SW480 (cell line): ENCODE measurements at regions not wholly inside any gene's neighbourhood (a gene's known extent, or its start where the extent isn't known, plus 50 kb on each side); places are given as distances from the start of the nearest gene placed in this dataset.
"Not testable (repeated sequence)": the region's sequence is repeated elsewhere in the genome, so short reads cannot be mapped to it uniquely, and the experiment has no call there.

ENCODE experiments used
- DNase-seq: peaks from one replicate; pipeline ENCODE4 v3.0.0-alpha.2; 2016; ENCODE audit warnings: low spot score

GRCh38 chr16:31581065-31581464 is 53.4 kb downstream of the AHSP start:
- not testable (repeated sequence) for DNase-seq

GRCh38 chr16:31601737-31602384 is 74.2 kb downstream of the AHSP start:
- DNase-seq, result not testable (repeated sequence)

DNA sequence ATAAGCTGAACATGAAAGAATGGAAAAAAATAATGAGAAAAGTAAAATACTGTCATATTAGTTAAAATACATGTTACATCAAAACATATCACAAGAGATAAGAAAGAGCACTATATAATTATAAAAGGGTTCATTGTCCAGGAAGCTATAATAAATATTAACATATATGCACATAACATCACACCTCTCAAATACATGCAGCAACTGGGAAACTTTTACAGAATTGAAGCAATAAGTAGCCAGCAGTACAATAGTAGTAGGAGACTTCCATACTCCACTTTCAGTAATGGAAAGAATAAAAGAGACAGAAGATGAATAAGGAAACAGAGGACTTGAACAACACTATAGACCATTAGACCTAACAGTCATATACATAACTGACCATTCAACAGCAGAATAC is 90.4 kb downstream of the AHSP start:
- DNase-seq, result no peak

DNA sequence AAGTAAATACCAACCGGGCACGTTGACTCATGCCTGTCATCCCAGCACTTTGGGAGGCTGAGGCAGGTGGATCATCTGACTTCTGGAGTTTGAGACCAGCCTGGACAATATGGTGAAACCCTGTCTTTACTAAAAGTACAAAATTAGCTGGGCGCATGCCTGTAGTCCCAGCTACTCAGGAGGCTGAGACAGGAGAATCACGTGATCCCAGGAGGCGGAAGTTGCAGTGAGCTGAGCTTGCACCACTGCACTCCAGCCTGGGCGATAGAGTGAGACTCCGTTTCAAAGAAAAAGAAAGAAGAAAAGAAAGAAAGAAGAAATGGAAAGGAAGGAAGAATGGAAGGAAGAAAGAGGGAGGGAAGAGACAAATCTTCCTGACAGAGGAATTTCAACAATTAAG is 108.7 kb downstream of the AHSP start:
- no peak for DNase-seq

GRCh38 chr16:31641279-31641678 is 113.6 kb downstream of the AHSP start:
- no peak for DNase-seq

- DNase-seq, result not testable (repeated sequence)
Measured at GRCh38 chr16:31655674-31656073, 128.0 kb downstream of the AHSP start.

- peak; percentile 16 for DNase-seq
Measured at GRCh38 chr16:31664683-31665482, 137.2 kb downstream of the AHSP start.

- DNase-seq, result no peak
Measured at GRCh38 chr16:31674686-31675085, 147.0 kb downstream of the AHSP start.

DNA sequence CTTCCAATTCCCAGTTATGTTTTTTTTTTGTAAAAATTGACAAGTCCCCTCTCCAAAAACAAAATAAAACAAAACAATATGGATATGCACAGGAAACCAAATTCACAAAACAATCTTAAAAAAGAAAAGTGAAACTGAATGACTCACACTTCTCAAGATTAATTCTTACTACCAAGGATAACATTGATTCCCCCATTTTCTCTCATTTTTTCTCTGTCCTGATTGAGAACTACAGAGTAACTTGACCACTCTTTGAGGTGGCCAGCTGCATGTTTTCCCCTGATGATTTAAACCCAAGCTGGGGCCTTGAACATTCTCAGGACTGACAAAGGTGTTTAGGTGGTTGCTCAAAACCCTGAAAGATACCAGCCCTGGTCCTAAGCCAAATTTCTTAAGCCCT is 149.0 kb downstream of the AHSP start:
- DNase-seq, result no peak

DNA sequence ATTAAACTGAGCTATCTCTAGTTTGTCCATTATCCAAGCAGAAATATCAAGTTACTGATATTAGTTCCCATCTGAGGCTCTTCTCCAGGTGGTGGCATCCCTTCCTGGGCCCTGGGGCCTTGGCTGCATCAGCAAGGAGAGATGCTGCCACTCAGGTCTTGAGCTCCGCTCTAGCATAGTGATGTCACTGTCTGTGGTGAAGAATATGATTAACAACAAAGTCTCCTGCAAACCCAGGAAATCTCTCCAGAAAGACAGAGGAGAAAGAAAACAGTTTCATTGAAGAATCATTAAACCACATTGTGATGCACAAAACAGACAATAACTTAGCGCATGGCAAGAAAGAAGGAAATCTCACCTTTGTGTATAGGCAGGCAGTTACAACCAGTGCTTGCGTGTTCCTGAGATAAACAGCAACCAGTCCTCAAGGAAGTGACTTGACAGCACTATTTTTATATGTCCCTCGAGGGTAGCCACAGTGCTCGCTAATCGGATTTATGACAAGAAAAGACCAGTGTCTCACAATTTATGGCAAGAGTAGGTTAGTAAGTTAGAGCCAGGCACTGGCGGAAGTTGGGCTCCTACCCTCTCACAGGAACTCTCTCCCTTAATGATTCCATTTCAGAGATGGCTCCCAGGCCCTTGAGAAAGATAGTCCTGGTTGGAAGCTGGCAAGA is 151.1 kb downstream of the AHSP start:
- DNase-seq, result no peak

DNA sequence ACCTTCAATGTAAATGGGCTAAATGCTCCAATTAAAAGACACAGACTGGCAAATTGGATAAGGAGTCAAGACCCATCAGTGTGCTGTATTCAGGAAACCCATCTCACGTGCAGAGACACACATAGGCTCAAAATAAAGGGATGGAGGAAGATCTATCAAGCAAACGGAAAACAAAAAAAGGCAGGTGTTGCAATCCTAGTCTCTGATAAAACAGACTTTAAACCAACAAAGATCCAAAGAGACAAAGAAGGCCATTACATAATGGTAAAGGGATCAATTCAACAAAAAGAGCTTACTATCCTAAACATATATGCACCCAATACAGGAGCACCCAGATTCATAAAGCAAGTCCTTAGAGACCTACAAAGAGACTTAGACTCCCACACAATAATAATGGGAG is 161.6 kb downstream of the AHSP start:
- DNase-seq, result not testable (repeated sequence)

DNA sequence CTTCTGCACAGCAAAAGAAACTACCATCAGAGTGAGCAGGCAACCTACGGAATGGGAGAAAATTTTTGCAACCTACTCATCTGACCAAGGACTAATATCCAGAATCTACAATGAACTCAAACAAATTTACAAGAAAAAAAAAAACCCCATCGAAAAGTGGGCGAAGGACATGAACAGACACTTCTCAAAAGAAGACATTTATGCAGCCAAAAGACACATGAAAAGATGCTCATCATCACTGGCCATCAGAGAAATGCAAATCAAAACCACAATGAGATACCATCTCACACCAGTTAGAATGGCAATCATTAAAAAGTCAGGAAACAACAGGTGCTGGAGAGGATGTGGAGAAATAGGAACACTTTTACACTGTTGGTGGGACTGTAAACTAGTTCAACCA is 164.6 kb downstream of the AHSP start:
- not testable (repeated sequence) for DNase-seq

GRCh38 chr16:31693733-31694132 is 166.0 kb downstream of the AHSP start:
- no peak for DNase-seq

DNA sequence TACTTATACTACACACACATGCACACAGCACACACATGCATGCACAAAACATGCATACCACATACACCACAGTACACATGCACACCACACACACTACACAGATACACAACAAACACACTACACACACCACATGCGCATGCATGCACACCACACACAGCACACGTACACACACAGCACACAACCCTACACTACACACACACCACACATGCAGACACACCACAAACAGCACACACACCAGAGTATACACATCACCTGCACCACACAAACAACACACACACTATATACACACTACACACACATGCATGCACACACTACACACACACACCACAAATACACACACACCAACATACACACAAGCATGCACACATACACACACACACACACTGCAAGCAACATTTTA is 166.8 kb downstream of the AHSP start:
- no peak for DNase-seq

- DNase-seq, result peak; percentile 7
Measured at GRCh38 chr16:31695667-31696066, 168.0 kb downstream of the AHSP start.

DNA sequence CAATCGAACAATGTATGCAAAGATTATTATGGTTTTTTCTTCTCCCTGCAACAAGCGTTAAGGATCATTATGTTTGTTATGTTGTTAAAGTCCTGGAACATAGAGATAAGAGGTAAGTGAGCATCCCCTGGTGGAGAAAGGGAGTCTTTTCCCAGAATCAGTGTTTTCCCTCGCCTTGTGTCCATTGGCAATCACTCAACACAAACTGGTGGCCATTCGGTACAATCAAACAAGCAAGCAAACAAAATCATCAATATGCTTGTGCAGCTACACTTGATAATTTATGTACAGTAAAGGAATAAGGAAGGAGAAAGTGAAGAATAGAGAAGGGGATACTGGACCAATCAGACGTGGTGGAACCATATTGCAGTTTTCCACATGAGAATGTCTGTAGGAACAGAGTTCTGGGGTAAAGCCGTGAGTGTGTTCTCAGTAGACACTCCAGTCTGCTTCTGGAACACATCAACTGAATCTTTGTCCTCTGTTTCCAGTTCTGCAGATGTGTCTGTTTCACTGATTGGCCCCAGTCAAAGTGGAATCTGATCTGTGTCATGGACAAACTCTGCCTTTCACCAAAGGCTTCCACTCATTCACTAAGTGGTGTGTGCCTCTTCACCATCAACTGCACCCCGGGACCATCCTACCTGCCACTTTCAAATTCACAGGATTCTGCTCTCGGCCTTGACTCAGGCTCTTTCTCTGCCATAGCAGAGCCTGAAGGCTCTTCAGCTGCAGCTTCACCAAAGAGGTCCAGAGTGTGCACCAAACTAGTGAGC is 169.5 kb downstream of the AHSP start:
- DNase-seq, result peak; percentile 52

- DNase-seq, result no peak
Measured at GRCh38 chr16:31697744-31698125, 170.0 kb downstream of the AHSP start.

DNA sequence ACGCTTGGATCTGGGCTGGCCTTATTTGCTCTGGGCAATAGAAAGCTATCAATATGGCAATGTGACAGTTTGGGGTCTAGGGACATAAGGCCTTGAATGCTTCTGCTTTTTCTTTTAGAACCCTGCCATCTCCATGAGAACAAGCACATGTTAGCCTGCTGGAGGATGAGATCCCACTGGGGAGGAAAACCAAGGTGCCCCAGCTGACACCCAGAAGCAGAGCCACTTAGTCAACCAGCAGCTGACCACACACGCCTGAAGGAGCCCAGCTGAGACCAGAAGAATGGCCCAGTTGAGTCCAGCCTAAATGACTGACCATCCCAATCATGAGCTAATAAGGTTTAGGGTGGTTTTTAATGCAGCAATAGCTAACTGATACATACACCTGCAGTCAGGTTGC is 171.2 kb downstream of the AHSP start:
- no peak for DNase-seq

DNA sequence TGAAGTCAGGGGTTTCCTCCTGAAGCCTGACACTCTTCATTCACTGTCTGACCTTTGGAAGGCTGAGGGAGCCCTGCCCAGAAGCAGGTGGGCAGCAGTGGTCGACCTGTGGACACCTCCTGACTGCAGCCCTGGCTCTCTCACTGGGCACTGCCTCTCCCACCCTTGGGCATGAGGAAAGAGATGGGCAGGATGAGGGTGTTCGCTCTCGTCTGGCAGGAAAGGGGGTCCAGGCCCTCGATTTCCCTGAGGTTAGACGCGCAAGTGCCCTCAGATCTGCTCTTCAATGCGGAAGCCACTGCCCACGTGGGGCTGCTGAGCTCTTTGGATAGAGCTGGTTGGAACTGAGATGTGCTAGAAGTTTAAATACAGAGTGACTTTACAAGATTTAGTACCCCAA is 171.9 kb downstream of the AHSP start:
- DNase-seq, result no peak

- DNase-seq, result no peak
Measured at GRCh38 chr16:31700200-31700529, 172.5 kb downstream of the AHSP start.

DNA sequence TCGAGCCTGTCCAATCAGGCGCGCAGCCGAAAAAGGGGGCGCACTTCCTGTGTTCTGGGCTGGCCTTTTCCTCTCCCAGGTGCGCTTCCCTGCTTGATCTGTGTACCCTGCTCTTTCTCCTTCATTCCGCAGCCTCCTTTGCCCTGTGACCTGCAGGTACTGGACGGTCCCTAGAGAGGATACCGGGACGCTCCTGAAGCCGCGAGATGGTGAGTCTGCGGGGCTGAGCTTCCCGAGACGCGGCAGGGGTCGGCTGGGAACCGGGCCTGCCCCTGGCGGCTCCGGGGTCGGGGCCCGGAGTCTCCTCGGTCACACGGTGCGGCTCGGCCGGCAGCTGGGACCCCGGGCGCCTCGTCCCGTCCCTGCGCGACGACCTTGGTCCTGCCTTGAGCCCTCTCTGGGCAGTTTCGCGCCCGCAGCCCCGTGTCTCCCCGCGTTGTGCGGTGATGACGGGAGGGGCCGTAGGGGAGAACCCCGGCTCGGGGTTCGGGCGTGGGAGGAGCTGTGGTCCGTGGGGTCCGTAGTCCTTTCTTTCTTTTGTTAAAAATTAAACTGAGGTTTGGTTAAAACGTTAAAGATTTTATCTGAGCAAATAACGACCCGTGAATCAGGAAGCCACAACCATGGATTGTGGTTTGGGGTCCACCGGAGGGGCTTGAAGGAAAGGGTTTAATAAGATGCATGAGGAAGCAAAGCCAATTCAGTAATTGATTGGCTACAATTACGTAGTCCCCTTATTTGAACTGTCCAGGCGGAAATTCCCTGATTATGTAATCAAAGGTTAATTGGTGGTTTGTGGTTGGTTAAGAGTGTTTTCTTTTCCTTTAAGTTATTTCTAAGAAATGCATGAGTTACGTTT is 172.8 kb upstream of the ZNF267 start:
- peak; percentile 83 for DNase-seq

GRCh38 chr16:31701734-31702133 is 171.9 kb upstream of the ZNF267 start:
- DNase-seq, result no peak
